A549 (cell line): ENCODE measurements at regions not wholly inside any gene's neighbourhood (a gene's known extent, or its start where the extent isn't known, plus 50 kb on each side); places are given as distances from the start of the nearest gene placed in this dataset.

Source experiments
- ATAC-seq, 2 experiments: fragments of 200-7000 bp in 1 of 2; fragments of >200 bp in 1 of 2; cut with Nextera tagmentation in 1 of 2; cut with Tn5 transposase in 1 of 2; 3 replicates each; pipeline versions ENCODE4 v1.8.0 to v1.9.1; 2018 to 2020; ENCODE audit warnings: mild to moderate bottlenecking in 1 of 2, moderate library complexity in 1 of 2
- CTCF ChIA-PET: fragments of 300-600 bp; sonication (Branson Sonifier 250); formaldehyde crosslinking; extraction: SDS; loops from one replicate; lab custom pipeline; 2021; ENCODE audit warnings: antibody characterized with exemption, inconsistent platforms; lab: Yijun Ruan, JAX
- POLR2A ChIA-PET: fragments of 350-600 bp; formaldehyde crosslinking; extraction: SDS; loops from one replicate; lab custom pipeline; 2021; ENCODE audit warnings: antibody characterized with exemption, inconsistent platforms; lab: Yijun Ruan, JAX
- DNase-seq, 2 experiments: peaks; one replicate each; pipeline versions ENCODE4 v3.0.0 to v3.0.0-alpha.2; 2011 to 2016; ENCODE audit warnings: low read depth in 1 of 2, low spot score in 1 of 2
- FAIRE-seq: peaks from 2 replicates; lab custom pipeline; 2011; peaks lifted over from hg19 to GRCh38; lab: Jason Lieb, UNC
- H3K27ac ChIP-seq, 2 experiments: fragments of >200 bp; sonication (Bioruptor Twin); formaldehyde crosslinking; 3 replicates each; pipeline ENCODE4 v1.5.1; 2016 to 2017
- H3K4me1 ChIP-seq: fragments of >200 bp; sonication (Bioruptor Twin); formaldehyde crosslinking; 3 replicates; pipeline ENCODE4 v1.6.1; 2016
- H3K4me2 ChIP-seq: fragments of >200 bp; sonication (Bioruptor Twin); formaldehyde crosslinking; 3 replicates; pipeline ENCODE4 v1.6.1; 2016
- H3K4me3 ChIP-seq: fragments of >200 bp; sonication (Bioruptor Twin); formaldehyde crosslinking; 3 replicates; pipeline ENCODE4 v1.5.1; 2016
- H3K9me3 ChIP-seq: fragments of >200 bp; sonication (Bioruptor Twin); formaldehyde crosslinking; 3 replicates; pipeline ENCODE4 v1.6.1; 2016
- CBX2 ChIP-seq: fragments of 200-600 bp; sonication (generic); IDR thresholded peaks from 2 replicates; pipeline ENCODE4 v1.6.1; 2016; ENCODE audit warnings: low read depth, mild to moderate bottlenecking, borderline replicate concordance
- CEBPB ChIP-seq, 2 experiments: fragments of >200 bp in 1 of 2; sonication (Bioruptor Twin) in 1 of 2; formaldehyde crosslinking in 1 of 2; IDR thresholded peaks; 2 replicates each; pipeline ENCODE4 v1.6.1; 2012 to 2016
- CHD4 ChIP-seq: fragments of 200-600 bp; sonication (generic); IDR thresholded peaks from 2 replicates; pipeline ENCODE4 v1.6.1; 2016; ENCODE audit warnings: antibody characterized with exemption, mild to moderate bottlenecking, borderline replicate concordance
- CTCF ChIP-seq: fragments of >200 bp; sonication (Bioruptor Twin); formaldehyde crosslinking; IDR thresholded peaks from 3 replicates; pipeline ENCODE4 v1.5.1; 2016
- ESRRA ChIP-seq: fragments of 150-350 bp; IDR thresholded peaks from 2 replicates; pipeline ENCODE4 v1.6.1; 2014; ENCODE audit warnings: mild to moderate bottlenecking, low read length, borderline replicate concordance
- FOSB ChIP-seq: fragments of 250-450 bp; sonication (Bioruptor Pico); IDR thresholded peaks from 2 replicates; pipeline ENCODE4 v1.5.0; 2020; ENCODE audit warnings: mild to moderate bottlenecking, moderate library complexity
- FOXS1 ChIP-seq: fragments of 250-450 bp; sonication (Bioruptor Pico); IDR thresholded peaks from 2 replicates; pipeline ENCODE4 v1.5.0; 2020; ENCODE audit warnings: mild to moderate bottlenecking, moderate library complexity
- HDAC2 ChIP-seq: fragments of 200-600 bp; sonication (generic); IDR thresholded peaks from 2 replicates; pipeline ENCODE4 v1.6.1; 2016
- HOXA7 ChIP-seq: fragments of 250-450 bp; sonication (Bioruptor Pico); IDR thresholded peaks from 2 replicates; pipeline ENCODE4 v1.5.0; 2020; ENCODE audit warnings: mild to moderate bottlenecking, moderate library complexity
- HOXB13 ChIP-seq: fragments of 250-450 bp; sonication (Bioruptor Pico); IDR thresholded peaks from 2 replicates; pipeline ENCODE4 v1.5.0; 2020; ENCODE audit warnings: low read depth, mild to moderate bottlenecking, moderate library complexity
- HOXB5 ChIP-seq: fragments of 250-450 bp; sonication (Bioruptor Pico); IDR thresholded peaks from 2 replicates; pipeline ENCODE4 v1.5.0; 2020; ENCODE audit warnings: mild to moderate bottlenecking, moderate library complexity
- JUNB ChIP-seq: fragments of >200 bp; sonication (Bioruptor Twin); formaldehyde crosslinking; IDR thresholded peaks from 2 replicates; pipeline ENCODE4 v1.6.1; 2016
- KDM1A ChIP-seq: fragments of 200-600 bp; sonication (generic); IDR thresholded peaks from 2 replicates; pipeline ENCODE4 v1.6.1; 2016; ENCODE audit warnings: low read depth, mild to moderate bottlenecking
- MAFK ChIP-seq: fragments of 450-650 bp; IDR thresholded peaks from 2 replicates; pipeline ENCODE4 v1.6.1; 2014; ENCODE audit not compliant: partially characterized antibody
- NFE2L2 ChIP-seq: fragments of 150-350 bp; conservative IDR thresholded peaks from 2 replicates; pipeline ENCODE4 v1.6.1; 2014; ENCODE audit warnings: low read length
- PHF8 ChIP-seq: fragments of 200-600 bp; sonication (generic); IDR thresholded peaks from 2 replicates; pipeline ENCODE4 v1.6.1; 2016; ENCODE audit warnings: low read depth, mild to moderate bottlenecking, antibody characterized with exemption, moderate library complexity, borderline replicate concordance
- RARB ChIP-seq: fragments of 250-450 bp; sonication (Bioruptor Pico); IDR thresholded peaks from 2 replicates; pipeline ENCODE4 v1.8.0; 2021; ENCODE audit warnings: mild to moderate bottlenecking, moderate library complexity
- RCOR1 ChIP-seq: fragments of 150-350 bp; IDR thresholded peaks from 2 replicates; pipeline ENCODE4 v1.6.1; 2014; ENCODE audit warnings: antibody characterized with exemption, low read length, low read depth
- SREBF2 ChIP-seq: fragments of 450-650 bp; IDR thresholded peaks from 2 replicates; pipeline ENCODE4 v1.6.1; 2014; ENCODE audit warnings: mild to moderate bottlenecking, moderate library complexity
- TFCP2L1 ChIP-seq: fragments of 250-450 bp; sonication (Bioruptor Pico); IDR thresholded peaks from 2 replicates; pipeline ENCODE4 v1.5.0; 2021; ENCODE audit warnings: mild to moderate bottlenecking
- TP53 ChIP-seq: fragments of 250-450 bp; sonication (Bioruptor Pico); IDR thresholded peaks from 2 replicates; pipeline ENCODE4 v1.5.0; 2021; ENCODE audit warnings: mild to moderate bottlenecking, moderate library complexity
- ZFP36 ChIP-seq: fragments of 450-650 bp; IDR thresholded peaks from 2 replicates; pipeline ENCODE4 v1.6.1; 2014; ENCODE audit warnings: borderline replicate concordance; ENCODE audit not compliant: partially characterized antibody
- WGBS: methylation state at CpG from one replicate; pipeline ENCODE4 v1.1.6; 2017; ENCODE audit errors: missing lambda C conversion rate; 5-methylcytosine and 5-hydroxymethylcytosine counted together
- TF ChIP-seq, protein P1 (sequence below): IDR thresholded peaks from 2 replicates; pipeline ENCODE4 v1.6.1; 2012
- TF ChIP-seq, protein P2 (sequence below): fragments of 250-450 bp; sonication (Bioruptor Pico); IDR thresholded peaks from 2 replicates; pipeline ENCODE4 v1.5.0; 2021; ENCODE audit warnings: mild to moderate bottlenecking, moderate library complexity, borderline replicate concordance

DNA sequence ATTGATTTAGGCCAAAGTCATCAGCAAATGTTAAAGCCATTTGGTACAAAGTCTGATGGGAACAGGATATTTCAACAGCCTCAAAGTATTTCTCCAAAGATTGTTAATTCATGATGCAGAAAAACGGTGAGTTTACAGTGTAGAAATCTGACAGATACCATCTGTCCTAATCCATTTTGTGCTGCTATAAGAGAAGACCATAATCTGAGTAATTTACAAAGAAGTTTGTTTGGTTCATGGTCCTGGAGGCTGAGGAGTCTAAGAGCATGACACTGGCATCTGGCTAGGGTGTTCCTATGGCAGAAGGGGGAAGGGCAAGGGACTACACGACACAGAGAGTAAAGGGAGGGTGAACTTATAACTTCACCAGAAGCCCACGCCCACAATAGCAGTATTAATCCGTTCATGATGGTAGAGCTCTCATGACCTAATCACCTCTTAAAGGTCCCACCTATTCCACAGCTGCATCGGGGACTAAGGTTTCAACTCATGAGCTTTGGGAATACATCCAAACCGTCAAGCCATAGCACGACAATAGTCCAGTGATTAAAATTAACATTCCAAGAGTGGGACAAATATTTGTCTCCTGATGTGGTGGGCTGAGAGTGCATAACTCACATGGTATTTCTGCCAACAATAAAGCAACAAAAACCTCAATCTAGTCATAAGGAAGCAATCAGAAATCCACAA lies 298.6 kb upstream of the AKR1E2 start:
- TF ChIP-seq CHD4 (no peak), HOXB13 (CRISPR knock-in tag) (no peak), HOXA7 (CRISPR knock-in tag) (no peak), SREBF2 (no peak), CTCF (no peak), NFE2L2 (no peak), MAFK (no peak), CBX2 (no peak), PHF8 (no peak), RARB (no peak), FOXS1 (CRISPR knock-in tag) (no peak)
- TF ChIP-seq, protein P1, sequence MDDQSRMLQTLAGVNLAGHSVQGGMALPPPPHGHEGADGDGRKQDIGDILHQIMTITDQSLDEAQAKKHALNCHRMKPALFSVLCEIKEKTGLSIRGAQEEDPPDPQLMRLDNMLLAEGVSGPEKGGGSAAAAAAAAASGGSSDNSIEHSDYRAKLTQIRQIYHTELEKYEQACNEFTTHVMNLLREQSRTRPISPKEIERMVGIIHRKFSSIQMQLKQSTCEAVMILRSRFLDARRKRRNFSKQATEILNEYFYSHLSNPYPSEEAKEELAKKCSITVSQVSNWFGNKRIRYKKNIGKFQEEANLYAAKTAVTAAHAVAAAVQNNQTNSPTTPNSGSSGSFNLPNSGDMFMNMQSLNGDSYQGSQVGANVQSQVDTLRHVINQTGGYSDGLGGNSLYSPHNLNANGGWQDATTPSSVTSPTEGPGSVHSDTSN: no peak
- TF ChIP-seq, protein P2, sequence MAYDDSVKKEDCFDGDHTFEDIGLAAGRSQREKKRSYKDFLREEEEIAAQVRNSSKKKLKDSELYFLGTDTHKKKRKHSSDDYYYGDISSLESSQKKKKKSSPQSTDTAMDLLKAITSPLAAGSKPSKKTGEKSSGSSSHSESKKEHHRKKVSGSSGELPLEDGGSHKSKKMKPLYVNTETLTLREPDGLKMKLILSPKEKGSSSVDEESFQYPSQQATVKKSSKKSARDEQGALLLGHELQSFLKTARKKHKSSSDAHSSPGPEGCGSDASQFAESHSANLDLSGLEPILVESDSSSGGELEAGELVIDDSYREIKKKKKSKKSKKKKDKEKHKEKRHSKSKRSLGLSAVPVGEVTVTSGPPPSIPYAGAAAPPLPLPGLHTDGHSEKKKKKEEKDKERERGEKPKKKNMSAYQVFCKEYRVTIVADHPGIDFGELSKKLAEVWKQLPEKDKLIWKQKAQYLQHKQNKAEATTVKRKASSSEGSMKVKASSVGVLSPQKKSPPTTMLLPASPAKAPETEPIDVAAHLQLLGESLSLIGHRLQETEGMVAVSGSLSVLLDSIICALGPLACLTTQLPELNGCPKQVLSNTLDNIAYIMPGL (CRISPR knock-in tag): no peak
- no peak overlapping the region for H3K4me3 ChIP-seq
- ATAC-seq: no peak
- H3K9me3 ChIP-seq: no peaks in the 10 kb centered on the region
- no peak overlapping the region for H3K27ac ChIP-seq
- peaks cover under 1% of the 10 kb centered on the region; the same call in 1 of the 3 replicates for H3K4me1 ChIP-seq
- POLR2A ChIA-PET: no interaction called here
- 66% methylated on average over 7 of the region's 7 CpGs for WGBS
- H3K4me2 ChIP-seq: no peak overlapping the region
- DNase-seq: no peak
- CTCF ChIA-PET: no interaction called here
- no peak for FAIRE-seq

- ATAC-seq: no peak
- ChIA-PET POLR2A (no interaction called here), CTCF (no interaction called here)
- no peak overlapping the region for H3K27ac ChIP-seq
- H3K4me3 ChIP-seq: no peak overlapping the region
- H3K4me2 ChIP-seq: no peak overlapping the region
- WGBS: 56% methylated on average over 4 of the region's 4 CpGs
- H3K4me1 ChIP-seq: no peaks in the 10 kb centered on the region
- TF ChIP-seq HOXB5 (CRISPR knock-in tag): no peak
- no peak for TF ChIP-seq ZFP36
- no peak for TF ChIP-seq TP53 (CRISPR knock-in tag)
- no peak for TF ChIP-seq ESRRA
- no peak for TF ChIP-seq JUNB
- no peak for TF ChIP-seq SREBF2
- no peak for TF ChIP-seq KDM1A
- no peak for TF ChIP-seq CEBPB (IDR thresholded peaks at IDR 0.05)
- TF ChIP-seq FOXS1 (CRISPR knock-in tag): no peak
- TF ChIP-seq HDAC2: no peak
- TF ChIP-seq RCOR1: no peak
- TF ChIP-seq RARB: no peak
- no peak for TF ChIP-seq TFCP2L1 (CRISPR knock-in tag)
- no peak for TF ChIP-seq FOSB
- no peak for DNase-seq
- FAIRE-seq: no peak
- H3K9me3 ChIP-seq: no peaks in the 10 kb centered on the region
These were observed 299.7 kb upstream of the AKR1E2 start for GRCh38 chr10:4526311-4526731.
